Smooth muscle cell (in vitro differentiated cells): ENCODE measurements at regions not wholly inside any gene's neighbourhood (a gene's known extent, or its start where the extent isn't known, plus 50 kb on each side); places are given as distances from the start of the nearest gene placed in this dataset.

Source experiments
- DNase-seq: peaks from one replicate; lab custom pipeline; 2025; ENCODE audit not compliant: unreplicated experiment; lab: John Stamatoyannopoulos, UW
- H2AFZ ChIP-seq: fragments of 200-600 bp; sonication (generic); 2 replicates; pipeline ENCODE4 v1.6.0; 2016; ENCODE audit warnings: antibody characterized with exemption, low read depth, mild to moderate bottlenecking
- H3F3A ChIP-seq: fragments of 200-600 bp; sonication (generic); 2 replicates; pipeline ENCODE4 v1.6.0; 2017; ENCODE audit warnings: antibody characterized with exemption, low read depth
- H3K27ac ChIP-seq: fragments of 200-600 bp; sonication (generic); 2 replicates; pipeline ENCODE4 v1.5.1; 2016; ENCODE audit warnings: low read depth, mild to moderate bottlenecking
- H3K27me3 ChIP-seq: fragments of 200-600 bp; sonication (generic); 2 replicates; pipeline ENCODE4 v1.6.1; 2016; ENCODE audit warnings: low read depth, mild to moderate bottlenecking
- H3K36me3 ChIP-seq: fragments of 200-600 bp; sonication (generic); 2 replicates; pipeline ENCODE4 v1.5.1; 2016; ENCODE audit warnings: low read depth
- H3K4me1 ChIP-seq: fragments of 200-600 bp; sonication (generic); 2 replicates; pipeline ENCODE4 v1.5.1; 2016; ENCODE audit warnings: low read depth
- H3K4me2 ChIP-seq: fragments of 200-600 bp; sonication (generic); 2 replicates; pipeline ENCODE4 v1.6.0; 2016; ENCODE audit warnings: mild to moderate bottlenecking
- H3K4me3 ChIP-seq: fragments of 200-600 bp; sonication (generic); 2 replicates; pipeline ENCODE4 v1.5.1; 2016; ENCODE audit warnings: mild to moderate bottlenecking
- H3K79me2 ChIP-seq: fragments of 200-600 bp; sonication (generic); 2 replicates; pipeline ENCODE4 v1.6.0; 2016; ENCODE audit warnings: low read depth, mild to moderate bottlenecking
- H3K9ac ChIP-seq: fragments of 200-600 bp; sonication (generic); 2 replicates; pipeline ENCODE4 v1.6.0; 2016; ENCODE audit warnings: low read depth
- H3K9me3 ChIP-seq: fragments of 200-600 bp; sonication (generic); replicated peaks from 2 replicates; pipeline ENCODE4 v1.5.1; 2016; ENCODE audit warnings: low read depth
- H4K20me1 ChIP-seq: fragments of 200-600 bp; sonication (generic); 2 replicates; pipeline ENCODE4 v1.6.0; 2016; ENCODE audit warnings: low read depth
- WGBS: methylation state at CpG from one replicate; pipeline ENCODE4 v1.1.7; 2016; ENCODE audit warnings: low lambda C conversion rate; 5-methylcytosine and 5-hydroxymethylcytosine counted together
- TF ChIP-seq, protein P1 (sequence below): fragments of 200-600 bp; sonication (generic); IDR thresholded peaks from 2 replicates; pipeline ENCODE4 v1.5.1; 2017; ENCODE audit warnings: borderline replicate concordance, mild to moderate bottlenecking, antibody characterized with exemption; ENCODE audit not compliant: insufficient read depth, poor library complexity, severe bottlenecking

DNA sequence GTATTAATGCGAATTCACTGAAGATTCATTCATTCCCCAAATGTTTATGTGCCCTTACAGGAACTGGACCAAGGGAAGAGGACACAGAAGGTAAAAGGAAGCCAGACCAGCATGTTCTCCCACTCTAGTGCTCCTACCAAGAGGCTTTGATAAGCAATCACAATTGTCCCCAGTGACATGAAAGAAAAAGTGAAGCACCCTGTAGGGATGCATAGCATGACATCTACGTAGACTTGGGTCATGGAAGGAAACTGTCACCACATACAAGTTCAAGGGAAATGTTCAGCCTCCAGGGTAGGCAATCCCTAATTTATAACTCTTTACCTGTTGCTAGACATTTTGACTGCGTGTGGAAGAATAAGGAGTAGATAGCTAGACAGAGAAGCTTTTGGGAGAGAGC is 348.6 kb upstream of the MCTP2 start:
- Histone ChIP-seq H3K9ac (no peak overlapping the region), H3K4me2 (no peak overlapping the region), H3K27me3 (peaks cover 16% of the 10 kb centered on the region), H3K36me3 (no peaks in the 10 kb centered on the region), H4K20me1 (no peaks in the 10 kb centered on the region), H3K79me2 (no peaks in the 10 kb centered on the region), H3F3A (no peaks in the 10 kb centered on the region), H2AFZ (no peak overlapping the region), H3K4me1 (no peaks in the 10 kb centered on the region), H3K4me3 (no peak overlapping the region), H3K9me3 (no peaks in the 10 kb centered on the region), H3K27ac (no peak overlapping the region)
- WGBS, result 87% methylated on average over 3 of the region's 3 CpGs
- no peak for DNase-seq
- TF ChIP-seq, protein P1, sequence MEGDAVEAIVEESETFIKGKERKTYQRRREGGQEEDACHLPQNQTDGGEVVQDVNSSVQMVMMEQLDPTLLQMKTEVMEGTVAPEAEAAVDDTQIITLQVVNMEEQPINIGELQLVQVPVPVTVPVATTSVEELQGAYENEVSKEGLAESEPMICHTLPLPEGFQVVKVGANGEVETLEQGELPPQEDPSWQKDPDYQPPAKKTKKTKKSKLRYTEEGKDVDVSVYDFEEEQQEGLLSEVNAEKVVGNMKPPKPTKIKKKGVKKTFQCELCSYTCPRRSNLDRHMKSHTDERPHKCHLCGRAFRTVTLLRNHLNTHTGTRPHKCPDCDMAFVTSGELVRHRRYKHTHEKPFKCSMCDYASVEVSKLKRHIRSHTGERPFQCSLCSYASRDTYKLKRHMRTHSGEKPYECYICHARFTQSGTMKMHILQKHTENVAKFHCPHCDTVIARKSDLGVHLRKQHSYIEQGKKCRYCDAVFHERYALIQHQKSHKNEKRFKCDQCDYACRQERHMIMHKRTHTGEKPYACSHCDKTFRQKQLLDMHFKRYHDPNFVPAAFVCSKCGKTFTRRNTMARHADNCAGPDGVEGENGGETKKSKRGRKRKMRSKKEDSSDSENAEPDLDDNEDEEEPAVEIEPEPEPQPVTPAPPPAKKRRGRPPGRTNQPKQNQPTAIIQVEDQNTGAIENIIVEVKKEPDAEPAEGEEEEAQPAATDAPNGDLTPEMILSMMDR, result no peak

DNA sequence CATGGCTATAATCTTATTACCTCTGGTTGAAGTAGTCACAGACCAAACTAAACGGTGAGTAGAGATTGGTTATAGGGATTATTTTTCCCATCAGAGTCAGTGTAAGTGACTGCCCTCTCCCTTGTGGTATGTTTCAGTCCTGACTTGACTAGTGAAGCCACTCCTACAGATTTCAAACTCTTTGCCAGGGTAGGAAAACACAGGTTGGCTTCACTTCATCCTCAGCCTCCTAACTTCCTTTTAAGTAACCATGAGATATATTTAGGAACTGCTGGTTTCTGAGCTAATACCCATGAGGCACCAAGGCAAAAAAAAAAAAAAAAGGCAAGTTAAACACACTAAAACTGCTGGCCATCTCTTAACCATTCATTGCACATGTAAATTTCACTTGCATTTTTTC is 349.2 kb upstream of the MCTP2 start:
- H4K20me1 ChIP-seq, result no peaks in the 10 kb centered on the region
- 92% methylated on average over 1 of the region's 1 CpG for WGBS

DNA sequence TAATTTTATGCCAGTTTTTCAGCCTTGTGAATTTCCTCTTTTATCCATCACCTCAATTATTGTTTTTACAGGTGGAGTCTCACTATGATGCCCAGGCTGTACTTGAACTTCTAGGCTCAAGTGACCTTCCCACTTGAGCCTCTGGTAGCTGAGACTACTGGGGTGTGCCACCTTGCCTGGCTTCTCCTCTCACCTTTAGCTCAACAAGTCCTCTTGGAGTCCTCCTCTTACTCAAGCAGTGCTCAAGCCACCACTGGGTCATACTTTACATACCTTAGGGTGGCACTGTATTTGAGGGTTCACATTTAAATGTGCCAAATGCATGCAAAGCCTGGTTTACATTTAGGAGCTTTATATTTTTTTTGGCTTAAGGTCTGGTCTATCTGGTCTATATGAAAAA is 350.1 kb upstream of the MCTP2 start:
- H3K4me3 ChIP-seq, result no peak overlapping the region

More for the DNA sequence above, 349.2 kb upstream of the MCTP2 start:
- no peak overlapping the region for H3K27ac ChIP-seq
- no peaks in the 10 kb centered on the region for H3K79me2 ChIP-seq
- H3K36me3 ChIP-seq, result no peaks in the 10 kb centered on the region
- H2AFZ ChIP-seq, result no peak overlapping the region
- H3K4me3 ChIP-seq, result no peak overlapping the region
- no peak overlapping the region for H3K4me2 ChIP-seq
- H3K27me3 ChIP-seq, result peaks cover 16% of the 10 kb centered on the region
- H3K4me1 ChIP-seq, result no peaks in the 10 kb centered on the region
- no peak for DNase-seq
- H3F3A ChIP-seq, result no peaks in the 10 kb centered on the region
- TF ChIP-seq, protein P1, result no peak
- no peaks in the 10 kb centered on the region for H3K9me3 ChIP-seq
- no peak overlapping the region for H3K9ac ChIP-seq

DNA sequence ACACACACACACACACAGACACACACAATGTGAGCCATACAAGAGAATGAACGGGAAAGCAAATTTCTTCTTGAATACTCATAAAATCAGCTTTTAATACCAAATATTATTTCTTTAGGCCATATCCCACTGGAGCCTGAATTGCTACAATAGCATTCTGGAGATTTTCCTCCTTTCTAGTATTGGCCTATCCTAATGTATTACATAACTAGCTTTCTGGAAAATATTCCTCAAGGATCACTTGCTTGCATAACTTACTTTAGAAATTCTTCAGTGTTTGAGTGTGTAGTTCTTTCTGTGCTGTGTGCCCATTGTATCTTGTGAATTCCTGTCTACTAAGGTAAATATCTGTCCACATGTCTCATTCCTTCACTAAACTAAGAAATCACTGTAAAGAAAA is 351.0 kb upstream of the MCTP2 start:
- 100% methylated on average over 1 of the region's 1 CpG for WGBS

More for the DNA sequence above, 350.1 kb upstream of the MCTP2 start:
- Histone ChIP-seq H2AFZ (no peak overlapping the region), H3K79me2 (no peaks in the 10 kb centered on the region), H3K27me3 (peaks cover 16% of the 10 kb centered on the region), H4K20me1 (no peaks in the 10 kb centered on the region), H3K4me2 (no peak overlapping the region), H3F3A (no peaks in the 10 kb centered on the region), H3K9me3 (no peaks in the 10 kb centered on the region), H3K9ac (no peak overlapping the region), H3K4me1 (no peaks in the 10 kb centered on the region), H3K27ac (no peak overlapping the region), H3K36me3 (no peaks in the 10 kb centered on the region)
- DNase-seq, result no peak
- TF ChIP-seq, protein P1, result no peak

More for the DNA sequence above, 351.0 kb upstream of the MCTP2 start:
- H3K27ac ChIP-seq, result no peak overlapping the region
- H3K4me1 ChIP-seq, result no peaks in the 10 kb centered on the region
- no peaks in the 10 kb centered on the region for H3K36me3 ChIP-seq
- TF ChIP-seq, protein P1, result no peak
- DNase-seq, result no peak
- H3K4me2 ChIP-seq, result no peak overlapping the region
- H3K9ac ChIP-seq, result no peak overlapping the region
- H3K9me3 ChIP-seq, result no peaks in the 10 kb centered on the region
- peaks cover 16% of the 10 kb centered on the region for H3K27me3 ChIP-seq
- no peaks in the 10 kb centered on the region for H3F3A ChIP-seq
- no peak overlapping the region for H3K4me3 ChIP-seq
- no peak overlapping the region for H2AFZ ChIP-seq
- no peaks in the 10 kb centered on the region for H4K20me1 ChIP-seq
- H3K79me2 ChIP-seq, result no peaks in the 10 kb centered on the region
